Erythroblast (primary cell): ENCODE measurements at regions not wholly inside any gene's neighbourhood (a gene's known extent, or its start where the extent isn't known, plus 50 kb on each side); places are given as distances from the start of the nearest gene placed in this dataset.

Source experiments
- GATA1 ChIP-seq: IDR thresholded peaks from 2 replicates; pipeline ENCODE4 v1.6.1; 2011; ENCODE audit warnings: low read depth, mild to moderate bottlenecking, control low read depth, low read length, moderate library complexity
- POLR2A ChIP-seq: IDR thresholded peaks from 2 replicates; pipeline ENCODE4 v1.6.1; 2011; ENCODE audit warnings: mild to moderate bottlenecking, low read length

- TF ChIP-seq POLR2A (no peak), GATA1 (no peak)
These were observed 170.7 kb upstream of the PREP start for GRCh38 chr6:105573556-105573955.
